ENCODE measurements at regions not wholly inside any gene's neighbourhood (a gene's known extent, or its start where the extent isn't known, plus 50 kb on each side); places are given as distances from the start of the nearest gene placed in this dataset.
"Not testable (repeated sequence)": the region's sequence is repeated elsewhere in the genome, so short reads cannot be mapped to it uniquely, and the experiment has no call there.

DNA sequence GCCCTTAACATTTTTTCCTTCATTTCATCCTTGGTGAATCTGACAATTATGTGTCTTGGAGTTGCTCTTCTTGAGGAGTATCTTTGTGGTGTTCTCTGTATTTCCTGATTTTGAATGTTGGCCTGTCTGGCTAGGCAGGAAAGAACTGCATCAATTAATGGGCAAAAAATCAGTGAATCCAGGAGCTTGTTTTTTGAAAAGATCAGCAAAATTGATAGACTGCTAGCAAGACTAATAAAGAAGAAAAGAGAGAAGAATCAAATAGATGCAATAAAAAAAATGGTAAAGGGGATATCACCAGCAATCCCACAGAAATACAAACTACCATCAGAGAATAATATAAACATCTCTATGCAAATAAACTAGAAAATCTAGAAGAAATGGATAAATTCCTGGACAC lies 70.4 kb upstream of the FBXO11 start:
- TF ChIP-seq, protein P1, sequence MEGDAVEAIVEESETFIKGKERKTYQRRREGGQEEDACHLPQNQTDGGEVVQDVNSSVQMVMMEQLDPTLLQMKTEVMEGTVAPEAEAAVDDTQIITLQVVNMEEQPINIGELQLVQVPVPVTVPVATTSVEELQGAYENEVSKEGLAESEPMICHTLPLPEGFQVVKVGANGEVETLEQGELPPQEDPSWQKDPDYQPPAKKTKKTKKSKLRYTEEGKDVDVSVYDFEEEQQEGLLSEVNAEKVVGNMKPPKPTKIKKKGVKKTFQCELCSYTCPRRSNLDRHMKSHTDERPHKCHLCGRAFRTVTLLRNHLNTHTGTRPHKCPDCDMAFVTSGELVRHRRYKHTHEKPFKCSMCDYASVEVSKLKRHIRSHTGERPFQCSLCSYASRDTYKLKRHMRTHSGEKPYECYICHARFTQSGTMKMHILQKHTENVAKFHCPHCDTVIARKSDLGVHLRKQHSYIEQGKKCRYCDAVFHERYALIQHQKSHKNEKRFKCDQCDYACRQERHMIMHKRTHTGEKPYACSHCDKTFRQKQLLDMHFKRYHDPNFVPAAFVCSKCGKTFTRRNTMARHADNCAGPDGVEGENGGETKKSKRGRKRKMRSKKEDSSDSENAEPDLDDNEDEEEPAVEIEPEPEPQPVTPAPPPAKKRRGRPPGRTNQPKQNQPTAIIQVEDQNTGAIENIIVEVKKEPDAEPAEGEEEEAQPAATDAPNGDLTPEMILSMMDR (IDR thresholded peaks at IDR 0.05): not testable (repeated sequence)
- TF ChIP-seq POLR2AphosphoS5, POLR2A (IDR thresholded peaks at IDR 0.05): not testable (repeated sequence)

All from prostate gland (tissue), 2 donors.